Stimulated activated CD8-positive, alpha-beta memory T cell treated with anti-CD3 and anti-CD28 coated beads, Interleukin-4, amount 100 ng/mL, for 48 hours (primary cell): ENCODE measurements at regions not wholly inside any gene's neighbourhood (a gene's known extent, or its start where the extent isn't known, plus 50 kb on each side); places are given as distances from the start of the nearest gene placed in this dataset.
A peak's percentile ranks its signal among the peaks of the same experiment; 100 is the strongest.
"Not testable (repeated sequence)": the region's sequence is repeated elsewhere in the genome, so short reads cannot be mapped to it uniquely, and the experiment has no call there.

Experiments
- DNase-seq: peaks from one replicate; pipeline ENCODE4 v3.0.0-alpha.2; 2020

GRCh38 chr5:90284375-90284774 lies 125.2 kb downstream of the CETN3 start:
- DNase-seq: no peak

- DNase-seq: no peak
These were observed 130.5 kb downstream of the CETN3 start for GRCh38 chr5:90279091-90279490.

GRCh38 chr5:90274216-90274615 lies 135.3 kb downstream of the CETN3 start:
- no peak for DNase-seq

- DNase-seq: no peak
These were observed 141.9 kb downstream of the CETN3 start for GRCh38 chr5:90267646-90268045.

GRCh38 chr5:90265545-90265857 lies 144.1 kb downstream of the CETN3 start:
- DNase-seq: no peak

GRCh38 chr5:90264689-90265544 lies 144.6 kb downstream of the CETN3 start:
- DNase-seq: peak; percentile 63

GRCh38 chr5:90263102-90263820 lies 146.3 kb downstream of the CETN3 start:
- DNase-seq: no peak

GRCh38 chr5:90251447-90251846 lies 158.1 kb downstream of the CETN3 start:
- DNase-seq: no peak

GRCh38 chr5:90248640-90249039 lies 160.9 kb downstream of the CETN3 start:
- DNase-seq: no peak

GRCh38 chr5:90243848-90244247 lies 165.7 kb downstream of the CETN3 start:
- not testable (repeated sequence) for DNase-seq

GRCh38 chr5:90233476-90233875 lies 176.1 kb downstream of the CETN3 start:
- DNase-seq: no peak

GRCh38 chr5:90231688-90232087 lies 177.9 kb downstream of the CETN3 start:
- no peak for DNase-seq

- no peak for DNase-seq
These were observed 181.9 kb downstream of the CETN3 start for GRCh38 chr5:90227683-90228082.

- no peak for DNase-seq
These were observed 183.0 kb downstream of the CETN3 start for GRCh38 chr5:90226433-90227099.

- DNase-seq: no peak
These were observed 185.2 kb downstream of the CETN3 start for GRCh38 chr5:90224342-90224741.

GRCh38 chr5:90223756-90224155 lies 185.8 kb downstream of the CETN3 start:
- DNase-seq: no peak

GRCh38 chr5:90221951-90222350 lies 187.6 kb downstream of the CETN3 start:
- DNase-seq: no peak

GRCh38 chr5:90220554-90220953 lies 189.0 kb downstream of the CETN3 start:
- DNase-seq: no peak

GRCh38 chr5:90214991-90215390 lies 194.6 kb downstream of the CETN3 start:
- DNase-seq: no peak

GRCh38 chr5:90208323-90208722 lies 201.2 kb downstream of the CETN3 start:
- not testable (repeated sequence) for DNase-seq

- no peak for DNase-seq
These were observed 207.6 kb downstream of the CETN3 start for GRCh38 chr5:90201923-90202322.

- DNase-seq: no peak
These were observed 216.3 kb downstream of the CETN3 start for GRCh38 chr5:90193185-90193822.

GRCh38 chr5:90191352-90192045 lies 218.1 kb downstream of the CETN3 start:
- DNase-seq: no peak
